DND-41 (cell line): ENCODE measurements at regions not wholly inside any gene's neighbourhood (a gene's known extent, or its start where the extent isn't known, plus 50 kb on each side); places are given as distances from the start of the nearest gene placed in this dataset.

ENCODE experiments used
- ATAC-seq: fragments of 200-7000 bp; cut with Tn5 transposase; 3 replicates; pipeline ENCODE4 v1.9.1; 2021; ENCODE audit warnings: low read depth; ENCODE audit not compliant: insufficient read depth
- DNase-seq: peaks from one replicate; pipeline ENCODE4 v3.0.0-alpha.2; 2020
- H2AFZ ChIP-seq: 2 replicates; pipeline ENCODE4 v1.6.0; 2012; ENCODE audit warnings: low read depth, low read length
- H3K27ac ChIP-seq: 2 replicates; pipeline ENCODE4 v1.5.1; 2012; ENCODE audit warnings: low read length, inconsistent platforms
- H3K27me3 ChIP-seq: fragments of 200-600 bp; sonication (generic); 2 replicates; pipeline ENCODE4 v1.6.0; 2012; ENCODE audit warnings: low read length, mild to moderate bottlenecking, inconsistent platforms; ENCODE audit not compliant: insufficient read depth, poor library complexity
- H3K36me3 ChIP-seq: 2 replicates; pipeline ENCODE4 v1.5.1; 2012; ENCODE audit warnings: low read length, inconsistent platforms; ENCODE audit not compliant: insufficient read depth
- H3K4me1 ChIP-seq: 2 replicates; pipeline ENCODE4 v1.5.1; 2012; ENCODE audit warnings: mild to moderate bottlenecking, low read length; ENCODE audit not compliant: insufficient read depth
- H3K4me2 ChIP-seq: 2 replicates; pipeline ENCODE4 v1.6.0; 2012; ENCODE audit warnings: mild to moderate bottlenecking, moderate library complexity, low read length, inconsistent platforms; ENCODE audit not compliant: insufficient read depth
- H3K4me3 ChIP-seq, 2 experiments: fragments of 200-600 bp in 1 of 2; shearing (Covaris generic) in 1 of 2; 2 replicates each; pipeline ENCODE4 v1.5.1; 2012 to 2016; ENCODE audit warnings: inconsistent platforms in 2 of 2, low read length in 2 of 2, mild to moderate bottlenecking in 2 of 2, low read depth in 1 of 2, moderate library complexity in 1 of 2
- H3K79me2 ChIP-seq: 2 replicates; pipeline ENCODE4 v1.6.0; 2012; ENCODE audit warnings: low read length, inconsistent platforms; ENCODE audit not compliant: insufficient read depth
- H3K9ac ChIP-seq: 2 replicates; pipeline ENCODE4 v1.6.0; 2012; ENCODE audit warnings: low read depth, mild to moderate bottlenecking, inconsistent platforms, low read length, moderate library complexity
- H3K9me3 ChIP-seq: 2 replicates; pipeline ENCODE4 v1.5.1; 2012; ENCODE audit warnings: low read length, moderate library complexity, mild to moderate bottlenecking, inconsistent platforms; ENCODE audit not compliant: insufficient read depth, severe bottlenecking
- H4K20me1 ChIP-seq: 2 replicates; pipeline ENCODE4 v1.6.0; 2012; ENCODE audit warnings: low read length; ENCODE audit not compliant: insufficient read depth
- CTCF ChIP-seq: IDR thresholded peaks from 2 replicates; pipeline ENCODE4 v1.5.1; 2012; ENCODE audit warnings: borderline replicate concordance, low read length, moderate library complexity, mild to moderate bottlenecking; ENCODE audit not compliant: poor library complexity, severe bottlenecking; ENCODE audit errors: extremely low read depth
- EZH2 ChIP-seq: IDR thresholded peaks from 3 replicates; pipeline ENCODE4 v1.6.1; 2012; ENCODE audit warnings: borderline replicate concordance, low read depth, mild to moderate bottlenecking, moderate library complexity, low read length, inconsistent platforms; ENCODE audit not compliant: severe bottlenecking

- Histone ChIP-seq H3K27me3 (no peaks in the 10 kb centered on the region), H2AFZ (no peak overlapping the region), H3K4me3 (no peak overlapping the region), H3K36me3 (no peaks in the 10 kb centered on the region), H3K9me3 (no peaks in the 10 kb centered on the region), H3K27ac (peak overlapping the region; percentile 90), H4K20me1 (no peaks in the 10 kb centered on the region), H3K9ac (no peak overlapping the region), H3K79me2 (0 out of 2 replicates have a peak, but pooled peaks cover 2% of the 10 kb centered on the region), H3K4me1 (peaks cover 54% of the 10 kb centered on the region), H3K4me2 (no peak overlapping the region)
- TF ChIP-seq CTCF (no peak), EZH2 (no peak)
- DNase-seq (no peak), ATAC-seq (no peak)
Observed at GRCh38 chr14:106222731-106223130, 696.3 kb downstream of the TMEM121 start.

- no peak overlapping the region for H3K9ac ChIP-seq
- ATAC-seq (no peak), DNase-seq (no peak)
- H3K9me3 ChIP-seq, result no peaks in the 10 kb centered on the region
- H2AFZ ChIP-seq, result no peak overlapping the region
- no peaks in the 10 kb centered on the region for H3K79me2 ChIP-seq
- no peak overlapping the region for H3K4me3 ChIP-seq
- H3K36me3 ChIP-seq, result no peaks in the 10 kb centered on the region
- H3K27ac ChIP-seq, result 0 out of 2 replicates have a peak overlapping the region, but pooled peaks have one; percentile 29
- no peak overlapping the region for H3K4me2 ChIP-seq
- TF ChIP-seq CTCF (no peak), EZH2 (no peak)
- H3K4me1 ChIP-seq, result peaks cover 53% of the 10 kb centered on the region
- H3K27me3 ChIP-seq, result no peaks in the 10 kb centered on the region
- no peaks in the 10 kb centered on the region for H4K20me1 ChIP-seq
Observed at GRCh38 chr14:106227793-106228192, 701.4 kb downstream of the TMEM121 start.

GRCh38 chr14:106228541-106229158 lies 702.3 kb downstream of the TMEM121 start:
- Histone ChIP-seq H3K4me2 (no peak overlapping the region), H3K4me1 (peaks cover 53% of the 10 kb centered on the region), H3K27me3 (no peaks in the 10 kb centered on the region), H4K20me1 (no peaks in the 10 kb centered on the region), H3K79me2 (no peaks in the 10 kb centered on the region), H3K9me3 (no peaks in the 10 kb centered on the region), H3K4me3 (no peak overlapping the region), H2AFZ (no peak overlapping the region), H3K27ac (peak overlapping the region; percentile 9; the same call in 1 of the 2 replicates), H3K36me3 (no peaks in the 10 kb centered on the region), H3K9ac (no peak overlapping the region)
- TF ChIP-seq CTCF (no peak), EZH2 (no peak)
- peak; percentile 74 for ATAC-seq
- peak; percentile 60 for DNase-seq
